Effector memory CD4-positive, alpha-beta T cell (primary cell): ENCODE measurements at regions not wholly inside any gene's neighbourhood (a gene's known extent, or its start where the extent isn't known, plus 50 kb on each side); places are given as distances from the start of the nearest gene placed in this dataset.
"Not testable (repeated sequence)": the region's sequence is repeated elsewhere in the genome, so short reads cannot be mapped to it uniquely, and the experiment has no call there.

Source experiments
- DNase-seq, 3 donors: peaks; one replicate each; pipeline ENCODE4 v3.0.0-alpha.2; 2020
- H3K27ac ChIP-seq: 2 replicates; pipeline ENCODE4 v1.7.0; 2013; ENCODE audit warnings: mild to moderate bottlenecking, low read length, moderate library complexity; ENCODE audit not compliant: insufficient read depth, poor library complexity, severe bottlenecking
- H3K27me3 ChIP-seq: replicated peaks from 2 replicates; pipeline ENCODE4 v1.7.0; 2013; ENCODE audit warnings: mild to moderate bottlenecking, low read length; ENCODE audit not compliant: insufficient read depth, control insufficient read depth, poor library complexity, severe bottlenecking
- H3K36me3 ChIP-seq: 2 replicates; pipeline ENCODE4 v1.7.0; 2013; ENCODE audit warnings: mild to moderate bottlenecking, low read length, moderate library complexity; ENCODE audit not compliant: control insufficient read depth, insufficient read depth
- H3K4me1 ChIP-seq: 2 replicates; pipeline ENCODE4 v1.7.0; 2013; ENCODE audit warnings: low read length, mild to moderate bottlenecking; ENCODE audit not compliant: control insufficient read depth, insufficient read depth, poor library complexity, severe bottlenecking
- H3K4me3 ChIP-seq: 2 replicates; pipeline ENCODE4 v1.7.0; 2013; ENCODE audit warnings: low read length, low read depth, mild to moderate bottlenecking; ENCODE audit not compliant: insufficient read depth, poor library complexity, severe bottlenecking
- H3K9me3 ChIP-seq: 2 replicates; pipeline ENCODE4 v1.7.0; 2013; ENCODE audit warnings: mild to moderate bottlenecking, low read length, moderate library complexity; ENCODE audit not compliant: control insufficient read depth

- no peaks in the 10 kb centered on the region for H3K9me3 ChIP-seq
- H3K36me3 ChIP-seq, result no peaks in the 10 kb centered on the region
- H3K4me1 ChIP-seq, result no peaks in the 10 kb centered on the region
- no peak overlapping the region for H3K27ac ChIP-seq
- no peaks in the 10 kb centered on the region for H3K27me3 ChIP-seq
- no peak overlapping the region for H3K4me3 ChIP-seq
- no peak for DNase-seq
These were observed 109.3 kb upstream of the USP9X start for GRCh38 chrX:40975951-40976350.

GRCh38 chrX:40976981-40977380 lies 108.3 kb upstream of the USP9X start:
- no peak for DNase-seq
- no peaks in the 10 kb centered on the region for H3K27me3 ChIP-seq
- no peaks in the 10 kb centered on the region for H3K4me1 ChIP-seq
- H3K4me3 ChIP-seq, result no peak overlapping the region
- H3K27ac ChIP-seq, result no peak overlapping the region
- H3K9me3 ChIP-seq, result no peaks in the 10 kb centered on the region
- H3K36me3 ChIP-seq, result no peaks in the 10 kb centered on the region

GRCh38 chrX:40984962-40985361 lies 100.3 kb upstream of the USP9X start:
- Histone ChIP-seq H3K27ac (no peak overlapping the region), H3K9me3 (no peaks in the 10 kb centered on the region), H3K4me3 (no peak overlapping the region), H3K27me3 (no peaks in the 10 kb centered on the region), H3K4me1 (no peaks in the 10 kb centered on the region), H3K36me3 (no peaks in the 10 kb centered on the region)
- DNase-seq, result no peak

DNA sequence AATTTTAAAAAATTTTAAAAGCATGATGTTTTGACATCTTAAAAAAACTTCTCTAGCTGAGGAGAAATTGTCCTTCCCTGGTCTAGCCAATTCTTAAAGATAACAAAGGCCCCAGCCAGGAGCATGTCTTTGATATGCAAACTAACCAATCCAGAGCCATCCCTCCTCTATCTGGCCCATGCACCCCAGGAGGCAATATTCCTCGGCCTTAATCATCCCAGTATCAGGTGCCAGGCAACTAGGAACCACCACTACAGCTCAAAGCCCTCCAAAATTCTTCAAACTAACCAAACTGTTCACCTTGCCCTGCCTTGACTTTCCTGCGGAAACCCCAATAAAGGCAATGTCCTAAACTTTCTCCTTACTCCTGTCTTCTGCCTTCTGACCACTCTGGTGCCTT lies 97.8 kb upstream of the USP9X start:
- no peak for DNase-seq
- H3K4me3 ChIP-seq, result no peak overlapping the region
- no peaks in the 10 kb centered on the region for H3K4me1 ChIP-seq
- no peak overlapping the region for H3K27ac ChIP-seq
- no peaks in the 10 kb centered on the region for H3K36me3 ChIP-seq
- H3K9me3 ChIP-seq, result no peaks in the 10 kb centered on the region
- H3K27me3 ChIP-seq, result no peaks in the 10 kb centered on the region

DNA sequence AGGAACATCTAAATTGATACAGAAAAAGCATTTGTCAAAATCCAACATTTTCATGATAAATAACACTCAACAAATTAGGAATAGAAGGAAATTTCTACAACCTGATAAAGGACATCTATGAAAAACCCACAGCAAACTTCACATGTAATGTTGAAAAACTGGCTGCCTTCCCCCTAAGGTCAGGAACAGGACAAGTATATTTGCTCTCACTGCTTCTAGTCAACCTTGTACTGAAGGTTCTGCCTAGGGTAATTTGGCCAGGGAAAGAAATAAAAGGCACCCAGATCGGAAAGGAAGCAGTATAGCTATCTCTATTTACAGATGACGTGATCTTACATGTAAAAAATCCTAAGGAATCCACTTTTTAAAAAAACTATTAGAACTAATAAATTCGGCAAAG lies 97.1 kb upstream of the USP9X start:
- H3K4me1 ChIP-seq, result no peaks in the 10 kb centered on the region
- no peak overlapping the region for H3K4me3 ChIP-seq
- no peak overlapping the region for H3K27ac ChIP-seq
- H3K9me3 ChIP-seq, result no peaks in the 10 kb centered on the region
- DNase-seq, result no peak
- H3K36me3 ChIP-seq, result no peaks in the 10 kb centered on the region
- H3K27me3 ChIP-seq, result no peaks in the 10 kb centered on the region

- not testable (repeated sequence) for H3K4me3 ChIP-seq, H3K27ac ChIP-seq, H3K4me1 ChIP-seq, H3K9me3 ChIP-seq, DNase-seq, H3K27me3 ChIP-seq, H3K36me3 ChIP-seq
These were observed 91.8 kb upstream of the USP9X start for GRCh38 chrX:40993395-40993794.

DNA sequence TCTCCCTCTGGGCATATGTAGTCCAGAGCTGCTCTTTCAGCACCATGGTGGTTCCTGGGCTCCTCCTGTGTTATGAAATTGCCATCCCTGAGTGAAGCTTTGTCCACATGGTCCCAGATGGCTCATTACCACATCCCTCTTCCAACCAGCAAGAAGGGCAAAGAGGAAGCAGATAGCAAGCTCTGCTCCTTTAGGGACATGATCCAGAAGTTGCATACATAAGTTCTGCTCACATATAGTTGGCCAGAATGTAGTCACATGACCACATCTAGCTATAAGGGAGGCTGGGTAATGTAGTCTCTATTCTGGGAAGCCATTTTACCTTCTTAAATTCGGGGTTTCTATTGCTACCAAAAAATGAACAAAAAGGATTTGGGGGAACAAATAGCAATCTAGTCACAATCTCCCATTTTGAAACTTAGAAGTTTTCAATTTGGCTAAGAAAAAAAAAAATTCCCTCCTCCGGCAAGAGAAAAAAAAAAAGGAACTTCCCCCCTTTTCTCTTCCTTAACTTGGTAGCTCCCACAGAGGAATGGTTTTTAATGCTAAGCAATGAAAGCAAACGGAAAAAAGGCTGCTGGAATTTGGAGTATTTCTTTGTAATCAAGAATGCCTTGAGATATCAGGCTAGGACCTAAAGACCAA lies 88.2 kb upstream of the USP9X start:
- Histone ChIP-seq H3K36me3 (no peaks in the 10 kb centered on the region), H3K27me3 (no peaks in the 10 kb centered on the region), H3K27ac (no peak overlapping the region), H3K9me3 (no peaks in the 10 kb centered on the region), H3K4me1 (no peaks in the 10 kb centered on the region), H3K4me3 (no peak overlapping the region)
- no peak for DNase-seq

DNA sequence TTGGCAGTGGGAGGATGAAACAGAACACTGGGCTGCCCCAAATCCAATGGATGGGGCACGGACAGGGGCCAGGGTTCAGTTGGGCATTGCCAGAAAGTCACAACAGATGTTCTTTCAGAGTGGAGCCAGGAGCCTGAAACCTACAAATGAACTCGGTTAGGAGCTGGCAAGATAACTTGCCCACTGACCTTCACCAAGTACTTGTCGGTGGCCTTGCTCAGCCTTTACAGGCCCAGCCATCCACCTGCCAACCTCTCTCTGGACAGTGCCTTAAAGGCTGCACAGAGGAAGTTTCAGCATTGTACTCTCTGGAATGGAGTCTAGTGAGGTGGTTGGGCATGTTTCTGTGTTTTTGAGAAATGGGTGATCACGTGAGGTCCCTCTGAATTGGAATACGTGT lies 87.1 kb upstream of the USP9X start:
- H3K36me3 ChIP-seq, result no peaks in the 10 kb centered on the region

DNA sequence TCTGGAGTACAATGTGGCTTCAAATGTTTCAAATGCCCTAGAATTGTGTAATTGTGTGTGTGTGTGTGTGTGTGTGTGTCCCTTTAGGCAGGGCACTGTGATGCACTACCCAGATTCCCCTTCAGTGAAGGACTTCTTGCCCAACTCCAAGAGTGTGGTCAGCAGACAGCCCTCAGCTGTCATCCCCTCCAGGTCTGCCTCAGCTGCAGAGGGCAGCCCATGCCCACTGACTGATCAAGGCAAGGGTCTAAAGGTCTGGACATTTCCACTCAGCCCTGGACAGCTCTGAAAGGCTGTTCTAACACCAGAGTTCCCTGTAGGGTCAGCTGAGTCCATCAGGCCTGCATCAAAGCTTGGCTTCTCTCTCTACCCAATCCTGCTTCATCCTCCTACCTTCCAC lies 83.9 kb upstream of the USP9X start:
- DNase-seq, result no peak
- H3K4me3 ChIP-seq, result no peak overlapping the region
- no peaks in the 10 kb centered on the region for H3K9me3 ChIP-seq
- H3K4me1 ChIP-seq, result no peaks in the 10 kb centered on the region
- H3K27ac ChIP-seq, result no peak overlapping the region
- H3K27me3 ChIP-seq, result no peaks in the 10 kb centered on the region
- no peaks in the 10 kb centered on the region for H3K36me3 ChIP-seq

More for the DNA sequence above, 87.1 kb upstream of the USP9X start:
- Histone ChIP-seq H3K27ac (no peak overlapping the region), H3K27me3 (no peaks in the 10 kb centered on the region), H3K4me1 (no peaks in the 10 kb centered on the region), H3K9me3 (no peaks in the 10 kb centered on the region), H3K4me3 (no peak overlapping the region)
- no peak for DNase-seq

DNA sequence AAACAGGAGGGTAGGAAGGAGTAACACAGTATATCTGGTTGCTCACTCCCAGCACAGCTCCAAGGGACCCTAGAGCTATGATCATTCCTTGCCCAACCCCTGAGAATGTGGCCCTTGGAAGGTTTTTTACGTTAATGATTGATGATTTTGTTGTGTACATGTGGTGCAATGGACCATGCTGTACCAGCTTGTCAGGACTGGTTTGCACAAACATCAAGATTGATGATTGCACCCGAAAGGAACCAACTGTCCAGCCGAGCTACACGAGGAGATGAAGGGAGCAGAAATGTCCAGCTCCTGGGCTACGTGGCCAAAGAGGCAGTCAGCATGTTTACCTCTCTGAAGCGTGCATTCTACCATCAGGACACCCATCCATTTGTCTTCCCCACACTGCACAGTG lies 83.2 kb upstream of the USP9X start:
- no peaks in the 10 kb centered on the region for H3K9me3 ChIP-seq
- H3K4me3 ChIP-seq, result no peak overlapping the region
- DNase-seq, result no peak
- H3K4me1 ChIP-seq, result no peaks in the 10 kb centered on the region
- no peaks in the 10 kb centered on the region for H3K36me3 ChIP-seq
- H3K27me3 ChIP-seq, result no peaks in the 10 kb centered on the region
- H3K27ac ChIP-seq, result no peak overlapping the region
